ENCODE measurements at regions not wholly inside any gene's neighbourhood (a gene's known extent, or its start where the extent isn't known, plus 50 kb on each side); places are given as distances from the start of the nearest gene placed in this dataset.

DNA sequence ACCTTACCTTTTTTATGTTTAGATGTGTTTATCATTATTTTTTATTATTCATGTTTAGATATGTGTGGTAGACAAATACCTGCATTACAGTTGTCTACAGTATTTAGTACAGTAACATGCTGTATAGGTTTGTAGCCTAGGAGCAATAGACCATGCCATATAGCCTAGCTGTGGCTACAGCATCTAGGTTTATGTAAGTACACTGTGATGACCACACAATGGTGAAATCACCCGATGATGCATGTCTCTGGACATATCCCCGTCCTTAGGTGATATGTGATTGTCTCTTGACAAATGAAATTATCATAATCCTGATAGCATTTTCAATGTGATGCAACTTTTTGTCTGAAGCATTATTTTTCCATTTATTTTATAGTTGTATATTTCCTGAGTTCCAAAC is 121.2 kb downstream of the DISP1 start:
- TF ChIP-seq, protein P1, sequence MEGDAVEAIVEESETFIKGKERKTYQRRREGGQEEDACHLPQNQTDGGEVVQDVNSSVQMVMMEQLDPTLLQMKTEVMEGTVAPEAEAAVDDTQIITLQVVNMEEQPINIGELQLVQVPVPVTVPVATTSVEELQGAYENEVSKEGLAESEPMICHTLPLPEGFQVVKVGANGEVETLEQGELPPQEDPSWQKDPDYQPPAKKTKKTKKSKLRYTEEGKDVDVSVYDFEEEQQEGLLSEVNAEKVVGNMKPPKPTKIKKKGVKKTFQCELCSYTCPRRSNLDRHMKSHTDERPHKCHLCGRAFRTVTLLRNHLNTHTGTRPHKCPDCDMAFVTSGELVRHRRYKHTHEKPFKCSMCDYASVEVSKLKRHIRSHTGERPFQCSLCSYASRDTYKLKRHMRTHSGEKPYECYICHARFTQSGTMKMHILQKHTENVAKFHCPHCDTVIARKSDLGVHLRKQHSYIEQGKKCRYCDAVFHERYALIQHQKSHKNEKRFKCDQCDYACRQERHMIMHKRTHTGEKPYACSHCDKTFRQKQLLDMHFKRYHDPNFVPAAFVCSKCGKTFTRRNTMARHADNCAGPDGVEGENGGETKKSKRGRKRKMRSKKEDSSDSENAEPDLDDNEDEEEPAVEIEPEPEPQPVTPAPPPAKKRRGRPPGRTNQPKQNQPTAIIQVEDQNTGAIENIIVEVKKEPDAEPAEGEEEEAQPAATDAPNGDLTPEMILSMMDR (IDR thresholded peaks at IDR 0.05): no peak
- Histone ChIP-seq H3K4me1 (peaks cover 0 to 6% of the 10 kb centered on the region in 2 donors), H3K4me3 (no peak overlapping the region), H3K27me3 (no peaks in the 10 kb centered on the region), H3K27ac (no peak overlapping the region), H3K9me3 (no peaks in the 10 kb centered on the region), H3K36me3 (no peaks in the 10 kb centered on the region)
- no peak for DNase-seq (ENCODE audit: low spot score)

DNA sequence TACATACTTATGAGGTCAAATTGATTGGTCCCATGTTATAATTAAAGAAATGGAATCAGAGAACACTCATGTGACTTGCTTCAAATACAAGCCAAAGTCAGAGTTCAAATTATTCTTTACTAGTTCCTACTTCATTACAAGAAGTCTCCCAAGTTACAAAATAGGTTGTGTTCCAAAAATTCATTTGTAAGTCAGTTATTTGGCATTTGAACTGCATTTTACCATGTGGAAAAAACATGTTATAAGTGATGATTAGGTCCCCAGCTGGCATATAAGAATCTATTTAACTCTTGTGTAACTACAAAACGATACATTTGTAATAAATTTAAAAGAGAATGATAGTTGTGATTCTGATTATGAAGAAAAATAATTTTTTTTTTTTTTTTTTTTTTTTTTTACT is 124.1 kb downstream of the DISP1 start:
- Histone ChIP-seq H3K27ac (no peak overlapping the region), H3K36me3 (peaks cover 6% of the 10 kb centered on the region), H3K9me3 (no peaks in the 10 kb centered on the region), H3K27me3 (no peaks in the 10 kb centered on the region), H3K4me3 (no peak overlapping the region), H3K4me1 (no peaks in the 10 kb centered on the region)
- TF ChIP-seq, protein P1 (IDR thresholded peaks at IDR 0.05): no peak
- DNase-seq (ENCODE audit: low spot score): no peak

GRCh38 chr1:222940095-222940494 is 125.3 kb downstream of the DISP1 start:
- Histone ChIP-seq H3K27me3 (no peaks in the 10 kb centered on the region), H3K36me3 (peaks cover 6% of the 10 kb centered on the region), H3K4me1 (no peaks in the 10 kb centered on the region), H3K9me3 (no peaks in the 10 kb centered on the region), H3K27ac (no peak overlapping the region), H3K4me3 (no peak overlapping the region)
- TF ChIP-seq, protein P1 (IDR thresholded peaks at IDR 0.05): no peak
- DNase-seq (ENCODE audit: low spot score): no peak

DNA sequence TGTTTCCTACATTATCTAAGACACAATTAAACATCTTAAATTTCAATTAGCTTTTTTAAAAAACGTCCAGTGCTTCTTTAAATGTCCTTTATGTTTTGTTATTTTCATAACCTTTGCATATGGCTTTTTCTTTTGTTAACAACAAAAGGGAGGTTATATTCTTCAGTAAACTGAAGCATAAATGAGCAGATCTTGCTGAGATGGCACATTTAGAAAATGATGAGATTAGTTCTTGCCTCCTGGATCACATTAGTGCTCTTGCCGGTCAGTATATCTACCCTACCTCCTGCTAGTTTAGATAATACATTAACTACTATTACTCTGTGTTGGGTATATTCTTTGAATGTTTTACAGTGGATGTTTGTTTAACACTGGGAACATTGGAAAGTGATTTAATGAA is 126.1 kb downstream of the DISP1 start:
- Histone ChIP-seq H3K4me1 (no peaks in the 10 kb centered on the region), H3K4me3 (no peak overlapping the region), H3K27ac (no peak overlapping the region), H3K36me3 (peaks cover 6% of the 10 kb centered on the region), H3K9me3 (no peaks in the 10 kb centered on the region), H3K27me3 (no peaks in the 10 kb centered on the region)
- DNase-seq (ENCODE audit: low spot score): no peak
- TF ChIP-seq, protein P1 (IDR thresholded peaks at IDR 0.05): no peak

GRCh38 chr1:222941425-222941824 is 126.6 kb downstream of the DISP1 start:
- TF ChIP-seq, protein P1 (IDR thresholded peaks at IDR 0.05): no peak
- Histone ChIP-seq H3K4me3 (no peak overlapping the region), H3K27me3 (no peaks in the 10 kb centered on the region), H3K9me3 (no peaks in the 10 kb centered on the region), H3K4me1 (no peaks in the 10 kb centered on the region), H3K27ac (no peak overlapping the region), H3K36me3 (peaks cover 6% of the 10 kb centered on the region)
- DNase-seq (ENCODE audit: low spot score): no peak

GRCh38 chr1:222946436-222946835 is 131.6 kb downstream of the DISP1 start:
- TF ChIP-seq, protein P1 (IDR thresholded peaks at IDR 0.05): no peak
- H3K36me3 ChIP-seq: peaks cover 6% of the 10 kb centered on the region
- H3K27me3 ChIP-seq: no peaks in the 10 kb centered on the region
- no peak overlapping the region for H3K4me3 ChIP-seq
- H3K27ac ChIP-seq: no peak overlapping the region
- no peaks in the 10 kb centered on the region for H3K4me1 ChIP-seq
- no peak for DNase-seq (ENCODE audit: low spot score)
- no peaks in the 10 kb centered on the region for H3K9me3 ChIP-seq
